WTC11 (cell line): ENCODE measurements at regions not wholly inside any gene's neighbourhood (a gene's known extent, or its start where the extent isn't known, plus 50 kb on each side); places are given as distances from the start of the nearest gene placed in this dataset.
A peak's percentile ranks its signal among the peaks of the same experiment; 100 is the strongest.

Source experiments
- ATAC-seq: fragments of 200-7000 bp; cut with Tn5 transposase; 2 replicates; pipeline ENCODE4 v1.10.0; 2021; ENCODE audit warnings: mild to moderate bottlenecking, moderate library complexity
- CTCF ChIA-PET: fragments of 300-600 bp; sonication (Branson Sonifier 250); formaldehyde crosslinking; loops from one replicate; lab custom pipeline; 2021; ENCODE audit warnings: antibody characterized with exemption; lab: Charles Lee
- POLR2A ChIA-PET: fragments of 350-600 bp; sonication (Branson Sonifier 250); formaldehyde crosslinking; loops from one replicate; lab custom pipeline; 2021; ENCODE audit warnings: antibody characterized with exemption; lab: Charles Lee
- DNase-seq: peaks from one replicate; pipeline ENCODE4 v3.0.0; 2021; ENCODE audit warnings: low spot score
- H3K27ac Mint-ChIP-seq: 2 replicates; pipeline ENCODE4 v1.8.0; 2021; ENCODE audit warnings: mixed read lengths
- H3K27me3 Mint-ChIP-seq: 2 replicates; pipeline ENCODE4 v1.8.0; 2021; ENCODE audit warnings: low read depth, mild to moderate bottlenecking, moderate library complexity, mixed read lengths
- H3K36me3 Mint-ChIP-seq: 2 replicates; pipeline ENCODE4 v1.8.0; 2021; ENCODE audit warnings: mixed read lengths
- H3K4me1 Mint-ChIP-seq: 2 replicates; pipeline ENCODE4 v1.8.0; 2022; ENCODE audit warnings: mixed read lengths
- H3K4me3 Mint-ChIP-seq: 2 replicates; pipeline ENCODE4 v1.8.0; 2021; ENCODE audit warnings: mild to moderate bottlenecking, moderate library complexity, mixed read lengths
- H3K9me3 Mint-ChIP-seq: 2 replicates; pipeline ENCODE4 v1.8.0; 2021; ENCODE audit warnings: mixed read lengths
- CREB1 ChIP-seq: sonication (generic); formaldehyde crosslinking; IDR thresholded peaks from 2 replicates; pipeline ENCODE4 v1.8.0; 2023; ENCODE audit warnings: mild to moderate bottlenecking, missing genetic modification reagents
- CREM ChIP-seq: sonication (generic); formaldehyde crosslinking; IDR thresholded peaks from 2 replicates; pipeline ENCODE4 v1.8.1; 2022; ENCODE audit warnings: mild to moderate bottlenecking, missing genetic modification reagents, moderate library complexity
- ELF4 ChIP-seq: sonication (generic); formaldehyde crosslinking; IDR thresholded peaks from 2 replicates; pipeline ENCODE4 v1.8.1; 2022; ENCODE audit warnings: low read depth, mild to moderate bottlenecking, moderate library complexity, missing genetic modification reagents
- ETV6 ChIP-seq: sonication (generic); formaldehyde crosslinking; IDR thresholded peaks from 2 replicates; pipeline ENCODE4 v1.8.1; 2022; ENCODE audit warnings: mild to moderate bottlenecking, missing genetic modification reagents
- FOXJ3 ChIP-seq: sonication (generic); formaldehyde crosslinking; IDR thresholded peaks from 2 replicates; pipeline ENCODE4 v1.9.0; 2021; ENCODE audit warnings: missing genetic modification reagents, mild to moderate bottlenecking, borderline replicate concordance
- MYBL2 ChIP-seq: sonication (generic); formaldehyde crosslinking; IDR thresholded peaks from 2 replicates; pipeline ENCODE4 v1.8.1; 2023; ENCODE audit warnings: mild to moderate bottlenecking, moderate library complexity, missing genetic modification reagents
- NFATC4 ChIP-seq: fragments of 250-450 bp; sonication (Bioruptor Pico); IDR thresholded peaks from 2 replicates; pipeline ENCODE4 v1.9.0; 2021; ENCODE audit warnings: mild to moderate bottlenecking
- NFE2L1 ChIP-seq: sonication (generic); formaldehyde crosslinking; IDR thresholded peaks from 2 replicates; pipeline ENCODE4 v1.8.1; 2023; ENCODE audit warnings: missing genetic modification reagents
- OVOL2 ChIP-seq: fragments of 250-450 bp; sonication (Bioruptor Pico); IDR thresholded peaks from 2 replicates; pipeline ENCODE4 v1.9.0; 2021; ENCODE audit warnings: mild to moderate bottlenecking, borderline replicate concordance
- RELA ChIP-seq: sonication (generic); formaldehyde crosslinking; IDR thresholded peaks from 2 replicates; pipeline ENCODE4 v1.8.1; 2022; ENCODE audit warnings: missing genetic modification reagents, mild to moderate bottlenecking, borderline replicate concordance
- SMAD3 ChIP-seq: sonication (generic); formaldehyde crosslinking; IDR thresholded peaks from 2 replicates; pipeline ENCODE4 v1.8.0; 2022; ENCODE audit warnings: missing genetic modification reagents, mild to moderate bottlenecking, borderline replicate concordance
- SOX15 ChIP-seq: fragments of 250-450 bp; sonication (Bioruptor Pico); IDR thresholded peaks from 2 replicates; pipeline ENCODE4 v1.9.0; 2021; ENCODE audit warnings: mild to moderate bottlenecking
- TEAD4 ChIP-seq: sonication (generic); formaldehyde crosslinking; IDR thresholded peaks from 2 replicates; pipeline ENCODE4 v1.8.0; 2022; ENCODE audit warnings: mild to moderate bottlenecking, missing genetic modification reagents
- ZNF138 ChIP-seq: sonication (generic); formaldehyde crosslinking; conservative IDR thresholded peaks from 2 replicates; pipeline ENCODE4 v1.8.1; 2022; ENCODE audit warnings: mild to moderate bottlenecking, moderate library complexity, missing genetic modification reagents
- TF ChIP-seq, protein P1 (sequence below): sonication (generic); formaldehyde crosslinking; IDR thresholded peaks from 2 replicates; pipeline ENCODE4 v1.8.1; 2022; ENCODE audit warnings: low read depth, mild to moderate bottlenecking, moderate library complexity, missing genetic modification reagents, borderline replicate concordance
- TF ChIP-seq, protein P2 (sequence below): sonication (generic); formaldehyde crosslinking; IDR thresholded peaks from 2 replicates; pipeline ENCODE4 v1.8.0; 2022; ENCODE audit warnings: mild to moderate bottlenecking, missing genetic modification reagents
- TF ChIP-seq, protein P3 (sequence below): sonication (generic); formaldehyde crosslinking; conservative IDR thresholded peaks from 2 replicates; pipeline ENCODE4 v1.8.1; 2022; ENCODE audit warnings: mild to moderate bottlenecking, missing genetic modification reagents
- TF ChIP-seq, protein P4 (sequence below): fragments of 250-450 bp; sonication (Bioruptor Pico); IDR thresholded peaks from 2 replicates; pipeline ENCODE4 v1.9.0; 2021; ENCODE audit warnings: moderate library complexity, mild to moderate bottlenecking, inconsistent platforms, borderline replicate concordance
- TF ChIP-seq, protein P5 (sequence below): sonication (generic); formaldehyde crosslinking; IDR thresholded peaks from 2 replicates; pipeline ENCODE4 v1.8.1; 2023; ENCODE audit warnings: mild to moderate bottlenecking, missing genetic modification reagents, moderate library complexity
- TF ChIP-seq, protein P6 (sequence below): sonication (generic); formaldehyde crosslinking; IDR thresholded peaks from 2 replicates; pipeline ENCODE4 v1.8.1; 2023; ENCODE audit warnings: mild to moderate bottlenecking, missing genetic modification reagents
- TF ChIP-seq, protein P7 (sequence below): sonication (generic); formaldehyde crosslinking; IDR thresholded peaks from 2 replicates; pipeline ENCODE4 v1.8.0; 2023; ENCODE audit warnings: mild to moderate bottlenecking, missing genetic modification reagents
- TF ChIP-seq, protein P8 (sequence below): sonication (generic); formaldehyde crosslinking; IDR thresholded peaks from 2 replicates; pipeline ENCODE4 v1.8.1; 2022; ENCODE audit warnings: mild to moderate bottlenecking, missing genetic modification reagents, moderate library complexity, borderline replicate concordance

DNA sequence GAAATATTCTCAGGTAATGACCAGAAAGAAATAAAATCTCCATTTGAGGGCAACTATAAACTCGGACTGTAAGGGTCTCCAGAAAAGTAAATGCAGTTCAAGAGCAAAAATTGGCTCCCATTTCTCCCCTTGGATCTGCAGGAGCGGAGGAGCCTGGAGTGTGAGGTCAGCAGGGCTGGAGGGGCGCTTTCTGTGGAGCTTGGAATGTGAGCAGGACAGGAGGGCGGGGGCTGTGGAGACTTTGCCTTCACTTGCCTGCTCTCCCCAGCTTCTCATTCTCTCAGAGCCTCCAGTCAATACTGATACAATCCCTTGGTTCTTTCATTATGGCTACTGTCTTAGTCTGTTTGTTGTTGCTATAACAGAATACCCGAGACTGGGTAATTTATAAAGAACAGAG, 162.8 kb upstream of the ANKH start:
- DNase-seq = no peak
- Mint-ChIP-seq H3K36me3 (peaks cover 8% of the 10 kb centered on the region), H3K27me3 (peaks cover 33% of the 10 kb centered on the region), H3K4me1 (peaks cover 4% of the 10 kb centered on the region; the same call in 1 of the 2 replicates), H3K27ac (no peak overlapping the region), H3K9me3 (peaks cover 35% of the 10 kb centered on the region), H3K4me3 (no peak overlapping the region)
- TF ChIP-seq NFE2L1 (CRISPR knock-in tag) = no peak
- TF ChIP-seq NFATC4 (CRISPR knock-in tag) = no peak
- TF ChIP-seq CREM (CRISPR knock-in tag) = no peak
- TF ChIP-seq, protein P1, sequence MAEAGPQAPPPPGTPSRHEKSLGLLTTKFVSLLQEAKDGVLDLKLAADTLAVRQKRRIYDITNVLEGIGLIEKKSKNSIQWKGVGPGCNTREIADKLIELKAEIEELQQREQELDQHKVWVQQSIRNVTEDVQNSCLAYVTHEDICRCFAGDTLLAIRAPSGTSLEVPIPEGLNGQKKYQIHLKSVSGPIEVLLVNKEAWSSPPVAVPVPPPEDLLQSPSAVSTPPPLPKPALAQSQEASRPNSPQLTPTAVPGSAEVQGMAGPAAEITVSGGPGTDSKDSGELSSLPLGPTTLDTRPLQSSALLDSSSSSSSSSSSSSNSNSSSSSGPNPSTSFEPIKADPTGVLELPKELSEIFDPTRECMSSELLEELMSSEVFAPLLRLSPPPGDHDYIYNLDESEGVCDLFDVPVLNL (CRISPR knock-in tag) = no peak
- TF ChIP-seq RELA (CRISPR knock-in tag) = no peak
- TF ChIP-seq ETV6 = no peak
- TF ChIP-seq, protein P2, sequence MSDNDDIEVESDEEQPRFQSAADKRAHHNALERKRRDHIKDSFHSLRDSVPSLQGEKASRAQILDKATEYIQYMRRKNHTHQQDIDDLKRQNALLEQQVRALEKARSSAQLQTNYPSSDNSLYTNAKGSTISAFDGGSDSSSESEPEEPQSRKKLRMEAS (CRISPR knock-in tag) = no peak
- TF ChIP-seq, protein P3, sequence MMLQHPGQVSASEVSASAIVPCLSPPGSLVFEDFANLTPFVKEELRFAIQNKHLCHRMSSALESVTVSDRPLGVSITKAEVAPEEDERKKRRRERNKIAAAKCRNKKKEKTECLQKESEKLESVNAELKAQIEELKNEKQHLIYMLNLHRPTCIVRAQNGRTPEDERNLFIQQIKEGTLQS (CRISPR knock-in tag) = no peak
- TF ChIP-seq ELF4 = no peak
- TF ChIP-seq, protein P4, sequence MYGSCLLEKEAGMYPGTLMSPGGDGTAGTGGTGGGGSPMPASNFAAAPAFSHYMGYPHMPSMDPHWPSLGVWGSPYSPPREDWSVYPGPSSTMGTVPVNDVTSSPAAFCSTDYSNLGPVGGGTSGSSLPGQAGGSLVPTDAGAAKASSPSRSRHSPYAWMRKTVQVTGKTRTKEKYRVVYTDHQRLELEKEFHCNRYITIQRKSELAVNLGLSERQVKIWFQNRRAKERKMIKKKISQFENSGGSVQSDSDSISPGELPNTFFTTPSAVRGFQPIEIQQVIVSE (CRISPR knock-in tag) = no peak
- TF ChIP-seq, protein P5, sequence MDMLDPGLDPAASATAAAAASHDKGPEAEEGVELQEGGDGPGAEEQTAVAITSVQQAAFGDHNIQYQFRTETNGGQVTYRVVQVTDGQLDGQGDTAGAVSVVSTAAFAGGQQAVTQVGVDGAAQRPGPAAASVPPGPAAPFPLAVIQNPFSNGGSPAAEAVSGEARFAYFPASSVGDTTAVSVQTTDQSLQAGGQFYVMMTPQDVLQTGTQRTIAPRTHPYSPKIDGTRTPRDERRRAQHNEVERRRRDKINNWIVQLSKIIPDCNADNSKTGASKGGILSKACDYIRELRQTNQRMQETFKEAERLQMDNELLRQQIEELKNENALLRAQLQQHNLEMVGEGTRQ (CRISPR knock-in tag) = no peak
- no peak for TF ChIP-seq TEAD4 (CRISPR knock-in tag)
- no peak for TF ChIP-seq CREB1 (CRISPR knock-in tag)
- TF ChIP-seq OVOL2 (CRISPR knock-in tag) = no peak
- no peak for TF ChIP-seq MYBL2 (CRISPR knock-in tag)
- CTCF ChIA-PET = no interaction called here
- peak; percentile 77 for ATAC-seq
- POLR2A ChIA-PET = no interaction called here

DNA sequence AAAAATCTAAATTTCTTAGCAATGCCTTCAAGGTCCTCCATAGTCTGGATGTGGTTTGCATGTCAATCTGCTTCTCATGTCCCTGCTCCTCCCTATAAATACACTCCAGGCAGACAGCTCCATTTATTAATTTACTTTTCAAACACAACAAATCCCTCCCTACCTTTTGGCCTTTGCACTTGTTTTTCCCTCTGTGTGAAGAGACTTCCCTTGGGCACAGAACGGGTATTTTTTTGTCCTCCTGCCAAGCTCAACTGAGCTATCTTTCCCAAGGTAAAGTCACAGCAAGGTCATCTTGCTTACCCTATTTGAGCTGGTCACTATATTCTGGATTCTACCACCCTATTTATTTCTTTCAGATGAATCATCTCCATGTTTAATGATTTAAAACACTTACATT, 159.6 kb upstream of the ANKH start:
- H3K4me3 Mint-ChIP-seq = no peak overlapping the region
- H3K4me1 Mint-ChIP-seq = peaks cover 20% of the 10 kb centered on the region
- no peak for ATAC-seq
- ChIA-PET CTCF (no interaction called here), POLR2A (no interaction called here)
- no peak for TF ChIP-seq FOXJ3
- no peak for TF ChIP-seq SOX15 (CRISPR knock-in tag)
- TF ChIP-seq, protein P2 (CRISPR knock-in tag) = no peak
- TF ChIP-seq ZNF138 (CRISPR knock-in tag) = no peak
- TF ChIP-seq, protein P6, sequence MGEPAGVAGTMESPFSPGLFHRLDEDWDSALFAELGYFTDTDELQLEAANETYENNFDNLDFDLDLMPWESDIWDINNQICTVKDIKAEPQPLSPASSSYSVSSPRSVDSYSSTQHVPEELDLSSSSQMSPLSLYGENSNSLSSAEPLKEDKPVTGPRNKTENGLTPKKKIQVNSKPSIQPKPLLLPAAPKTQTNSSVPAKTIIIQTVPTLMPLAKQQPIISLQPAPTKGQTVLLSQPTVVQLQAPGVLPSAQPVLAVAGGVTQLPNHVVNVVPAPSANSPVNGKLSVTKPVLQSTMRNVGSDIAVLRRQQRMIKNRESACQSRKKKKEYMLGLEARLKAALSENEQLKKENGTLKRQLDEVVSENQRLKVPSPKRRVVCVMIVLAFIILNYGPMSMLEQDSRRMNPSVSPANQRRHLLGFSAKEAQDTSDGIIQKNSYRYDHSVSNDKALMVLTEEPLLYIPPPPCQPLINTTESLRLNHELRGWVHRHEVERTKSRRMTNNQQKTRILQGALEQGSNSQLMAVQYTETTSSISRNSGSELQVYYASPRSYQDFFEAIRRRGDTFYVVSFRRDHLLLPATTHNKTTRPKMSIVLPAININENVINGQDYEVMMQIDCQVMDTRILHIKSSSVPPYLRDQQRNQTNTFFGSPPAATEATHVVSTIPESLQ = no peak
- TF ChIP-seq, protein P7, sequence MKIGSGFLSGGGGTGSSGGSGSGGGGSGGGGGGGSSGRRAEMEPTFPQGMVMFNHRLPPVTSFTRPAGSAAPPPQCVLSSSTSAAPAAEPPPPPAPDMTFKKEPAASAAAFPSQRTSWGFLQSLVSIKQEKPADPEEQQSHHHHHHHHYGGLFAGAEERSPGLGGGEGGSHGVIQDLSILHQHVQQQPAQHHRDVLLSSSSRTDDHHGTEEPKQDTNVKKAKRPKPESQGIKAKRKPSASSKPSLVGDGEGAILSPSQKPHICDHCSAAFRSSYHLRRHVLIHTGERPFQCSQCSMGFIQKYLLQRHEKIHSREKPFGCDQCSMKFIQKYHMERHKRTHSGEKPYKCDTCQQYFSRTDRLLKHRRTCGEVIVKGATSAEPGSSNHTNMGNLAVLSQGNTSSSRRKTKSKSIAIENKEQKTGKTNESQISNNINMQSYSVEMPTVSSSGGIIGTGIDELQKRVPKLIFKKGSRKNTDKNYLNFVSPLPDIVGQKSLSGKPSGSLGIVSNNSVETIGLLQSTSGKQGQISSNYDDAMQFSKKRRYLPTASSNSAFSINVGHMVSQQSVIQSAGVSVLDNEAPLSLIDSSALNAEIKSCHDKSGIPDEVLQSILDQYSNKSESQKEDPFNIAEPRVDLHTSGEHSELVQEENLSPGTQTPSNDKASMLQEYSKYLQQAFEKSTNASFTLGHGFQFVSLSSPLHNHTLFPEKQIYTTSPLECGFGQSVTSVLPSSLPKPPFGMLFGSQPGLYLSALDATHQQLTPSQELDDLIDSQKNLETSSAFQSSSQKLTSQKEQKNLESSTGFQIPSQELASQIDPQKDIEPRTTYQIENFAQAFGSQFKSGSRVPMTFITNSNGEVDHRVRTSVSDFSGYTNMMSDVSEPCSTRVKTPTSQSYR = no peak
- TF ChIP-seq SMAD3 (CRISPR knock-in tag) = no peak
- TF ChIP-seq, protein P8, sequence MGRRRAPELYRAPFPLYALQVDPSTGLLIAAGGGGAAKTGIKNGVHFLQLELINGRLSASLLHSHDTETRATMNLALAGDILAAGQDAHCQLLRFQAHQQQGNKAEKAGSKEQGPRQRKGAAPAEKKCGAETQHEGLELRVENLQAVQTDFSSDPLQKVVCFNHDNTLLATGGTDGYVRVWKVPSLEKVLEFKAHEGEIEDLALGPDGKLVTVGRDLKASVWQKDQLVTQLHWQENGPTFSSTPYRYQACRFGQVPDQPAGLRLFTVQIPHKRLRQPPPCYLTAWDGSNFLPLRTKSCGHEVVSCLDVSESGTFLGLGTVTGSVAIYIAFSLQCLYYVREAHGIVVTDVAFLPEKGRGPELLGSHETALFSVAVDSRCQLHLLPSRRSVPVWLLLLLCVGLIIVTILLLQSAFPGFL (CRISPR knock-in tag) = no peak
- H3K27me3 Mint-ChIP-seq = peaks cover 65% of the 10 kb centered on the region
- H3K27ac Mint-ChIP-seq = no peak overlapping the region
- peaks cover 13% of the 10 kb centered on the region; the same call in 1 of the 2 replicates for H3K9me3 Mint-ChIP-seq
- no peak for DNase-seq
- H3K36me3 Mint-ChIP-seq = no peaks in the 10 kb centered on the region
